Inflammatory macrophage treated with lipopolysaccharide for 4 hours (primary cell): ENCODE measurements at regions not wholly inside any gene's neighbourhood (a gene's known extent, or its start where the extent isn't known, plus 50 kb on each side); places are given as distances from the start of the nearest gene placed in this dataset.

Source experiments
- DNase-seq: peaks from one replicate; pipeline ENCODE4 v3.0.0-alpha.2; 2020

DNA sequence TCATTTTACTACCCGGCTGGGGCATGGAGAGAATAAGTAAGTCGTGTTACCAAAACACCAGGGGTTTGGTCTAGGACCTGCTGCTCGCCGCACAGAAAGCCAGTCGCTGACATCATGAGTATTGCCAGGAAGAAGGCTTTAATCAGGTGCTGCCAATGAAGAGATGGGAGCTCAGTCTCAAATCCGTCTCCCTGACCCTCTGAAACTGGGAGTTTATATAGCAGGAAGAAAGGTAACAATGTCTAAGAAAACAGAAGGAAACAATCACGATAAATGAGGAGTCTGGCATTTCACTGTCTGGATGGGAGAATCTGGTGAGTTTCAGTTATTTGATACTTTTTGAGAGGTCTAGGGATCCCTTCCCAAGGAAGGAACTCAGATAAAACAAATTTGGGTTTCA is 437.9 kb upstream of the JARID2 start:
- no peak for DNase-seq

DNA sequence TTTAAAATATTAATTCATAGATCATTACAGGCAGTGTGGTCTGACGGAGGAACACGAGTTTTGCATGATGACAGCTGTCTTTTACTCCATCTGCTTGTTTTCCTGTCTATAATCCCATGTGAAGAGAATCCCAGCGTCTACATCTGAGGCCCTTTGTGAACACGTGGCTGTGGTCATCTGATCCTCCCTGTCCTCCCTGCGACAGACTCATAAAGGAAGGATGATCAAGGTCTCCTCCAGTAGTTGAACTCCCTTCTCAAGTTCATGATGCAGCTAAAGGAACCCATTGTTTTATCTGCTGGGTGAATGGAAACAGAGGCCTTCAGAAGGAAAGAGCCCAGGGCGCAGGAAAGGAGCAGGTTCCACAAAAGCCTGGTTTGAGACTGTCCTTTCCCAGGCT is 435.8 kb upstream of the JARID2 start:
- DNase-seq, result no peak

DNA sequence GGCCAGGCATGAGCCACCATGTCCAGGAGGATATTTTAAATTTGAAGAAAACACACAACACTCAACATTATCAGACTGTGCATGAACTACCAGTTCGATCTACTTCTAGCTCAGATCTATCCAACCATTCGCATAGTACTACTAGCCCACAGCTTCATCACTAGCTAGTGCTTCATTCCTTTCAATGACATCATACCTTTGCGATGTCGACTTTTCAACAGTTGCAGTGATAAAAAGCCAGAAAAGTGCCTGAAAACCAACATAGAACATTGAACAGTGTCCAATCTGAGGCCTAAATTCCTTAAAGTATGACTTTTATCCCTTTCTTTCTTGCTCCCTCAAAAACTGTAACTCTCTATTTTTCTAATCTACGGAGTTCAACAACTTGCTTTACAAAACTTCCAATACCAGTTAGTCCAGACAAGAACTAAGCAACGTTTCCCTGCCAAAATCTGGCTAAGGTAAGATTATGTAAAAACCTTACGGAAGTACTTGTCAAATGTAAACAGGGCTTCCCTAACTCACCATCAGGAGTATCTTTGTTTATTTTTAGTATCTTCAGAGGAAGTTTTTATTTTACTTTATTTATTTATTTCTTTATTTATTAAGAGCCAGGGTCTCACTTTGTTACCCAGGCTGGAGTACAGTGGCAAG is 434.0 kb upstream of the JARID2 start:
- no peak for DNase-seq

DNA sequence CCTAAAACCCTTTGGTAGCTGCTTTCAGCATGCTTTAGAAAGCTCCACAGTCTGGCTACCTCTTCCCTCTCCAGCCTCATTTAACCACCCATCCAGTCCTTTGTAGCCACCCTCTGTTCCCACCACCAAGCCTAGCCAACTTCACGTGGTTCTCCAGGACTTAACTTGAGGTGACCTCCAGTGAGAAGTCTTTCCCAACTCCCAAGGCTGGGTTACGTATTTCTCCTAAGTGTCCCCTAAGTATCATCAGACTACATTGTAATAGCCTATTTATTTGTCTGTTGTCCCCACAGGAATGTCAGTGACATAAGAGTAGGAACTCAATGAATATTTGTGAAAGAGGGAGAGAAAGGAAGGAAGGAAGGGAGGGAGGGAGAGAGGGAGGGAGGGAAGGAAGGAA is 431.9 kb upstream of the JARID2 start:
- no peak for DNase-seq

DNA sequence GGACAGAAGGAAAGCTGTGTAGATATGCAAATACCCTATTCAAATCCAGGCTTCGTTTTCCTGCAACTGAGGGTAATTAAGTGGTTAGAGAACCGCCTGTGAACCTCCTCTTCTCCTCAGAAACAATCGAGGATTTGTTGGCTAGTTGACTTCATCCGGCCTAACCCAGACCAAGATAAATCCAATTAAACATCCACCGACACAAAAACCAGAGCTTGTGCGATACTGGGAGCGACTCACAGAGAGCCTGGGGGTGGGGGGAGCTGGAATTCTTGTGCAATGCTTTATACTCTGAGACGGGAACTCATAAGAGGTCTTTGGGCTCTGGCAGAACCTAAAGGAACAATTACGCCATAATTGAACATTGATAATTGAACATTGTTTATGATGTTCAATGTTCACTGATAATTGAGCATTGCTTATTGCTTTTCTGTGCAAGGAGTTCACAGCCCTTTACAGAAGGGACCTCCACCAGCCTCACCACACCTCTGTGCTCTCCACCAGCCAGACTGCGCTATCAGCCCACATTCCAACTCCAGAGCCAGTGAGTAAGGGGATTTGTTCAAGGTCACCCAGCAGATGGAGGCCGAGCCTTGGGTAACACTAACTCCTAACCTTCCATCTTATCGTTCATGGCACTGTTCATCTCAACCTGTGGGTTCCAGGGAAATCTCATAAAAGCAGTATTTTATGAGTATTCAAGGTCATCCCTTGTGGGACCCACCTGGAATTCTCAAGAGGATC is 429.6 kb upstream of the JARID2 start:
- no peak for DNase-seq

DNA sequence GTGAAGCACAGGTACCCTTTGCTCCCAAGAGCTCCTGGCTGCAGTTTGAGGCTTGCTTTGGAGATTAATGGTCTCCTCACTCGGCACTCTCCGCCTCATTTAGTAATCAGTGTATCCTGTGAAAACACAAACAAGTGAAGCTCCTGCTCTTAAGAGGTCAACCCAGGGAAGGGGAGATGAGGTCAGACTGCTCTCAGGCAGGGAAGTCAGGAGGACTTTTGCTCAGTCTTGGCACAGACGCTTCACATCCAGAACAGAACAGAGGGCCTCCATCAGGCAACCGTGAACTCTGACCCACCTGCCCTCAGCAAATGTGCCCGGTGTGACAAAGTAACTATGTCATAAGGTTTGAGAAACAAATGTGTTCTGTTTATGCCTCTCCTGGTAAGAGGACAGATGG is 428.8 kb upstream of the JARID2 start:
- no peak for DNase-seq

DNA sequence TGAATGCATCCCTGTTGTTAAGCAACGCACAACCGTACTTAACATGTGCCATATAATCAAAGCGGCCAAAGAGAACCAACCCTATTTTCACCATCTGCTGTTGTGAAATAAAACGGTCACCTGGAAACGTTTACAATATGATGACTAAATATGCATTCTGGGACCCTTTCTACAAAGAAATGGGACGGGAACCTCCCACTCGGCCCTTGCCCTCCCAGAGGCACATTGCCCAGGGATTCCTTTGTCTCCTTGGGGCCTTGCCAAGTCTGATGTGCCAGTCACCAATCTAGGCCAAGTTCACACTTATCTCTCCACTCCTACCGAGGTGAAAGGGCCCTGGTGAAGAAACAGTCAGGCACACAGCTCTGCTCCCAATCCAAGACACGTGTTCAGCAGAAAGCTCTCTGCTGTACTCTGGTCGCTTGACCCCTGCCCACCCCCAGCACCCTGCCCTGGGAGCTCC is 427.4 kb upstream of the JARID2 start:
- DNase-seq, result no peak

DNA sequence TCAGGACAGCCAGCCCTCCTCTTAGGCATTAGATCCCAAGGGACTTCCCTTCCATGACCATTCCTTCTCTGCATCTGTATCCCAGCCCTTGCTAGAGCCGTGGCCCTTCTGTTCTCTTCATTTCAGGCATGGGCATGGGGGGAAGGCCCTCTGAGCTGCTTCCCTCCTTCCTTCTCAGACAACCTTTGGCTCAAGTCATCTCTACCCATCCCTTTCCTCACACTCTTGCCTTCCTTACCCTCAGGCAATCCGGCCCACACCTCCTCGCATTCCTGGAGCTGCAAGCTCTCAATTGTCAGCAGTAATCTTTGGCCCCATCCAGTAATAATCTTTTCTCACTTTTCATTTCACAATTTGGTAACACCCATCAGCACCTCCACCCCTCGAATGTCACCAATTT is 426.9 kb upstream of the JARID2 start:
- no peak for DNase-seq

DNA sequence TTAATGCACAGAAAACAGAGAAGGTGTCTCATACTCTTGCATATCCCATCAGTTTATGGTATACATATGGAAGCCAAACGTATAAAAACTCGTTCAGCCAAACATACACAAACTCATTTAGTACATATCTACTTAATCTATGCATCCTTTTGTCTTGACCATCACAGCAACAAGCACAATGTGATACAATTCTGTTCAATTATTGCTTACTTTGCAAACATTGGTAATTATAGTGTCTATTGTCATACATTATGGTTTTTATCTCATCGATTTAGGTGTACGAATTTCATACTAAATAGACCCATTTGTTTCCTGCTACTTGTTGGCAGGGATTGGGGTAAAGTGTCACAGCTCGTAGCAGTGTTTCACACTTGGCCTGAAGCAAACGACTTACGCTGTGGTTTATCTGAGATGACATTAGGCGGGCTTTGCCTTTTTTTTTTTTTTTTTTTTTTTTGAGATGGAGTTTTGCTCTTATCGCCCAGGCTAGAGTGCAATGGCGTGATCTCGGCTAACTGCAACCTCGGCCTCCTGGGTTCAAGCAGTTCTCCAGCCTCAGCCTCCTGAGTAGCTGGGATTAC is 425.9 kb upstream of the JARID2 start:
- no peak for DNase-seq

DNA sequence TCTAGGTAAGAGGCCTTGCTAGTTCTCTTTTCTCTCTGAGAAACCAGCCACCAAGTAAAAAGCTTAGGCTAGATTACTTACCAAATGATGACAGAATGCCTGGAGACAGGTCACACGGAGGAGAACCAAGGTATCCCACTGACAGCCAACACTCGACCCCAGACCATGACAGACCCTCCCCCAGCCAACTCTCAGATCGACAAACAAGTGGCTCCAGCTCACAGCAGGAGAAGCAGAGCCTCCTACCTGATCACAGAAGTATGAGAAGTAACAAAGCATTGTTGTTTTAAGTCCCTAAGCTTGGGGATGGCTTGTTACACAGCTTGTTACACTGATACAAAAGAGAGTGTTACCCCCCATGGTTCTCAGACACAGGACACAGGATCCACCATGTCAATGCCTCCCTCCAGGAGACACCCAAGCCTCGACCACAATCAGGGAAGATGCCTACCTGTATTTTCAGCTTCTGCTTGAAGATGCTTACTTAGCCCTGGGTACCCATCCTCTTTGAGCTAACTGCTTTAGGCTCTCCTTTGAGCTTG is 423.8 kb upstream of the JARID2 start:
- no peak for DNase-seq

DNA sequence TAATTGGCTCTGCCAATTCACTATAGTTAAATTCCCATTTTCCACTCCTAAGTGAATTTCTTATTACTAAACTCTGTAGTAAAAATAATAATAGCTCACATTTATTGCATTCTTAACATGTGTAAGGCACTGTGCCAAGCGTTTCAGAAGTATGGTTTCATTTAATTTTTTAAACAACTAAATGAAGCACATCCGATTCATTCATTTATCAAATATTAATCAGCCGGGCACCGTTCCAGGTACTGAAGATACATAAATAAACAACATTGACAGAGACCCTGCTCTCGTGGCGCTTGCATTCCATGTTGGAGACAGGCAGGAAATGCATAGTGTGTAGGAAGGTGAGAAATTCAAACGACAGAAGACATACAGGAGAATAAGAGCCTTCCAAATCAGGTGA is 423.2 kb upstream of the JARID2 start:
- no peak for DNase-seq

DNA sequence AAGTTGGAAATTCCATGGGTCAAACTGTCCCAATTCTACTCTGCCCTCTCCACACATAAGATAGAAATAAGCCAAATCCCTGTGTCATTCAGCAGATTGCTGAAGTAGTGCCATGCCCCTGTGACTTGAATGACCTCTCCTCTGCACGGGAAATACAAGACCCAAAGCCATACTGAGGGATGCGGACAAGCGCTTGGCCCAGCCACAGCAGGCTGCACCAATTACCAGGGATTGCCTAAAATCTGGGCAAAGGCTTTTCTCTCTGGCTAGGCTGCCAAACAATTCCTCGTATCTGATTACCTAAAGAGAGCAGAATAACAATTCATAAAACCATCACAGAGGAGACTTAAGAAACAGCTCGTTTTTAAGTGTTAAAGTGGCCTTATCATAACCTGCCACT is 421.8 kb upstream of the JARID2 start:
- no peak for DNase-seq

DNA sequence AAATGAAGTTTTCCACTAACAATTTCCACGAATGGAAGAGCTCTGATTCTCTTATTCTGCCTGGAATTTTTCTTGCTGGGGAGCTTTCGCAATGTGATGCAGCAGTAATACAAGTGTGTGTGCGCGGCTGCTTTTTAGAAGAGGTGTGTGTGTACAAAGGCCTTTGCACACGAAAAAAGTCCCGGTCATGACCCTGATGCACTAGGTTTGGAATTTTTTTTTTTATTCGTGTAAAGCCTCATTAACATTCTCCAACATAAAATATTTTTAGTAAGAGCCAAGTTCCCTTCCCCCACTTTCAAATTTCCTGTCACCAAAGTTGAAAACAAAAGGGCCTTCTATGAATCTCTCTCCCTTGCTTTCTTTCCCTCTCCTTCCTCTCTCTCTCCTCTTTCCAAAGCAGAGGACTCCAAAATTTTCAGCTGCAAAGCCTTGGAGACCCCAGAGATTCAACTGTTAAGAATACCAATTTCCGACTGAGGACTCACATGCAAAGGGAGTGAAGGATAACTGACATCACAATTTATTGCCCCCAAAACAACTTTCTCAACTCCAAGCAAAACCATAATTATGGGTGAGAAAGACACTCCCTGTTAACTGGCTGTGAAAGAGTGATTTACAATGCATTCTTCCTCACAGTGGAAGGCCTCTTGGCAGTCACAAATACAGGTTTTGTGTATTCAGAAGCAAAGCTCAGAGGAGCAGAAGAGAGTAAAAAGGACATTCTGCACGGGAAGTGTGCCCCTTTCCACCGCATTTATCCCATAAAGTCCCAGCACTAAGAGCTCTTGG is 421.2 kb upstream of the JARID2 start:
- DNase-seq, result no peak

DNA sequence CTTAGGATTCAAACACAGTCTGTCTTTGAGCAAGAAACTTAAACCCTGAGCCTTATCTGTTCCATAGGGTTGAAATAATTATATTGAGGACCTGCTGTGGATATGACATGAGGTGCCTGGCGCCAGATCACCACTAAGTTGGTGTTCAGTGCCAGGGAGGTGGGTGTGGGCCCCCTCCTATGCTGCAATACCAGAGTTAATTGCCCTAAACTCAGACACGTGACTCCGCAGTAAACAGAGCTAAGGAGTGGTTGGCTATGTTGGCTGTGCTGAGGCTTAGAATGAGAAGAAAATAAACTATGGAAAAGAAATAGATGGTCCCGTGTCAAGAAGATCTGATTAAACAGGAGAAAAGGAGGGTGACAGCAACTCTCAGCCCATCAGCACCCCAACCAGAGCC is 419.4 kb upstream of the JARID2 start:
- no peak for DNase-seq

DNA sequence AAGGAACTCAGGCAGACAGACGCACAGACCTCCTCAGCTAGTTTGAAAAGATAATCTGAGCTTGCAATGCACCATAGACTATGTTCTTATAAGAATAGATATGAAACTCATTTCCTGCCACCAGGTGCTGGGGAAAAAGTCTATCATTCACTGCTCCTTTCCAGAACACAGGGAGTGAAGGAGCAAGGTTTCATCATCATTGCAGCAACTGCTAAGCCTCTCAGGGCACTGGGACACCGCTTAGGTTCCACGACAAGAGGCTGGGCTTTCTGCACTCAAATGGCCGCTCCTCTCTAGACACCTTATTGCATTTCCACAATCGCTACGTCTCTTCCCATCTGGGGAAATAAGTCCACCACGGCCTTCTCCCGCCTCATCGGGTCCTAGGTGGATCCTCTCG is 418.5 kb upstream of the JARID2 start:
- DNase-seq, result no peak

DNA sequence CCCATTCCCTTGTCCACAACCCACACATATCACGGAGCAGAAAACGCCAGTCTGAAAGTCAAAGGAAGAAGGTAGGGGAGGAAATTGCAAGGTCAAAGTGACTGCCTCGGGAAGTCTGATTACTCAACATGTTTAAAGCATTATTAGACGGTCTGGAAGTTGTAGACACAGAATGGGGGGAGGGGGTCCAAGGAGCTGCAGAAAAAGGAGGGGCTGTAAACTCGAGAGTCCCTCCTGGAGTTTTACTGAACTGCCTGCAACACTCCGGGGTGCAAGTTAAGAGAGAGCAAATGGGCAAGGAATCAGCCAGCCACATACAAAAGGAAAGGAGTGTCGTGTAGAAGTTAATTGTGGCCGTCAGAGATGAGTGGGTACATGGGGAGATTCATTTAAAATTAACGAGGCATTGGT is 417.7 kb upstream of the JARID2 start:
- peak; percentile 17 for DNase-seq

DNA sequence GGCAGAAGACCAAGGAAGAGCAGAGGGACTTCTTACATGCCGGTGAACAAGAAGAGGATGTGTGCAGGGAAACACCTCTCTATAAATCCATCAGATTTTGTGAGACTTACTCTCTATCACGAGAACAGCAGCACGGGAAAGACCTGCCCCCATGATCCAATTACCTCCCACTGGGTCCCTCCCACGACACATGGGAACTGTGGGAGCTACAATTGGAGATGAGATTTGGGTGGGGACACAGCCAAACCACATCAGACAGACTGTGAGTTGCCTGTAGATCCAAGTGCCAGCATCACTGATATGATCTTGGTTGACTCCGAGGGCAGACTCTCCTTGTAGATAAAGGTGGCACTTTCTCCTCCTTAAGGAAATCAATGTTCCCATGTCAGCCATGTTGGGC is 414.8 kb upstream of the JARID2 start:
- no peak for DNase-seq

DNA sequence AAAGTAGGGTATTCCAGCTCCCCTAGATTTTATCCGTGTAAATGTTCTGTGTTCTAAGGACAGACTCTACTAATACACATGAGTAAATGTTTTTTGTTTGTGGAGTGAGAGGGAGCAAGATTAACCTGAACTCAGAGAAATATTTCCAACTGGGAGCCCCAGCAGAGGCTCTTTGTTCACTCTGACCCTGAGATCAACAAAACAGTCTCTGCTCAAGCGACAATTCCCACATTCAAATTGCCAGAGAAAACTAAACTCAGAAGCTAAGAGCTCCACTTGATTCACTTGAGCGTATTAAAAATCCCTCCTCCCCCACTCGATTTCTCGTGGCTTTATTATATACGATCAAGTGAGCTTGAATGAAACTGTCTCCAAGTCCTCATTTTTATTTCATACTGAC is 413.9 kb upstream of the JARID2 start:
- no peak for DNase-seq

DNA sequence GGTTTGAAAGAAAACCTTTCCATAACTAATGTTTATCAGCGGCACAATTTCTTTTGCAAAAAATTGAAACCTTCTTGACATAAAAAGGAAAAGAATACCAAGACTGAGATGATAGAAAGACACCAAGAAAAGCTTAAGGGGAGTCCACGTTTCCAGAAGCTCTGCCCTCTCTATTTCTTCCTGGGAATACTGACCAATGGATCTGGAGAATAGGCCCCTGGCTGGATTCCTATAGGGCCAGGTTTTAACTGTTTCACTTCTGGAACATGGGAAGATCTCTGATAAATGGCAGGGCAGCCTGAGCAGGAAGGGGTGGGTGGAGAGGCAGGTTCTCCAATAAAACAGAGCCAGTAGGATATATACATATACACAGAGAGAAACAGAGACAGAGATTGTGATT is 413.4 kb upstream of the JARID2 start:
- DNase-seq, result no peak

DNA sequence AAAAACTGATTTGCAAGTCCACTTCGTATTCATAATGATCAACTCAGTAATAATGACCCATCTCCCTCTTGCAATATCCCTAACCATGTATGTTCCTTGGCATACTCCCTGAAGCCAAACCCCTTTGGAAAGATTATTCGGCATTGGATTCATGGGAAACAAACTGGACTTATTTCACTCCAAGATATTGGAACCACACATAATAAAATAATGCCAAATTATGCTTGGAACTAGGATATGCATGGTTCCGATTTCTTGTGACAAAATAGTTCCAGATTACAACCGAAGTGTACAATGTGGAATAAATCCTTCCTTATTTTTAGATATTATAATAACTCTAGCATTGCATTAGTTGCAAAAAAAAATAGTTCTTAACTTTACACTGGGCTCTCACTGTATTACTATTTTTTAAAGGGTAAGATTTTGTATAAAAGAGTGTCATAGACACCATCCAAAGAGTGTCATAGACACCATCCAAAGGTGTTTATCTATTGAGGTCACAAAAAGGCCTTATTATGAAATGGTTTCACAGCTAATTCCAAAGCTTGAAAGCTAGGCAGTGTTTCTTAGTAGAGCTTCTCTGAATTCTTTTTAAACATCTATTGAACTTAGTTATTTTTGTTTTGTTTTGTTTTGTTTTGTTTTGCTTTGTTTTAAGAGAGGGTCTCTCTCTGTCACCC is 410.9 kb upstream of the JARID2 start:
- DNase-seq, result no peak

DNA sequence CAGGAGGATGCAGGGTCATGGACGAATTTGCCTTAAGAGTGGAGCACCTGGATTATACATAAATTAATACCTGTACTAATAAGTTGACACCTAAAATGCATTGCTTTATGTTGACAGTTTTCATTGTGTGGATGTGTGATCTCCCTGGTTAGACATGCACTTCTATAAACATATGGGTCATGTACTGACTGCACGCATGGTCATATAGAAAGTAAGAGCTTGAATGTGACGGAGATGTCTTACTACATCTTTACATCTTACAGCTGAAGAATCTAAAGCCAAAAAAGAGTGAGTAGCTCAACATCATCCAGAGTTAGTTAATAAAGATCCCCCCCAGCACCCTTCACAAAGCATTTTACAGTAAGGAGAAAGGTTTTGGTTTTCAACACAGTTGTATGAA is 408.4 kb upstream of the JARID2 start:
- DNase-seq, result no peak

DNA sequence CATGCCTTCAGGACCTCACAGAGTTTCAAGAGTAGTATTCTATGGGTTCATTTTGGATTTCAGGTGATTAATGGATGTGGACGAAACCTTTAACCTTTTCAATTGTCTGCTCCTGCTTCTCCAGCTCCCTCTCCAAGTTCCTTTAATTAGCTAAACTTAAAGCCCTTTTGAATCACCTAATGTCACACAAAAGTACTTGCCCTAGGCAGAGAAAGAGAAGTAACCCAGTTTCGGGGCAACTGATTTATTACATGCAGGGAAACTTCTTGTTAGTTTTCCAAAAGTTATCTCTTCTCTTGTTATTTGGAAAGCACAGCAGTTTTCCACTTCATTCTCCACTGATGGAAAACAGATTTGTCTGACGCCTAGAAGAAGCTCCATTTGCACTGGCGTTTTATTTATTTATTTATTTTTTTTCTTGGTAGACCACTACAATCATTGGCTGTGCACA is 407.7 kb upstream of the JARID2 start:
- no peak for DNase-seq
